ENCODE measurements at regions not wholly inside any gene's neighbourhood (a gene's known extent, or its start where the extent isn't known, plus 50 kb on each side); places are given as distances from the start of the nearest gene placed in this dataset.

DNA sequence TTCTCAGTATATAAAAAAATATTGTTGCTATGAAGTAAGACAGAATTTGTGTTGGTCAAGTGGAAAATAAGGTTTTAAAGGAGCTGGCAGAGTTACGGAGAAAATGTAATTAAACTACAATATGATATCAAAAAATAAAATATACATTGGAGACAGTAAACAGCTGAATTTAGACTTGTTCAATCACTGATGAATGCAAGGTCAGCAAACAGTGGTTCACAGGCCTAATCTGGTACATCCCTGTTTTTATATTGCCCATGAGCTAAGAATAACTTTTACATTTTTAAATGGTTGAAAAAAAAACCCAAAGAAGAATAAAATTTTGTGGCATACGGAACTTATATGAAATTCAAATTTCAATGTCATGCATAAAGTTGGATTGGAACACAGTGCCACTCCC lies 131.0 kb upstream of the TRIB2 start:
- DNase-seq (ENCODE audit: low read depth, low spot score): no peak
- H3K4me3 ChIP-seq (ENCODE audit: low read length): no peak overlapping the region

DNA sequence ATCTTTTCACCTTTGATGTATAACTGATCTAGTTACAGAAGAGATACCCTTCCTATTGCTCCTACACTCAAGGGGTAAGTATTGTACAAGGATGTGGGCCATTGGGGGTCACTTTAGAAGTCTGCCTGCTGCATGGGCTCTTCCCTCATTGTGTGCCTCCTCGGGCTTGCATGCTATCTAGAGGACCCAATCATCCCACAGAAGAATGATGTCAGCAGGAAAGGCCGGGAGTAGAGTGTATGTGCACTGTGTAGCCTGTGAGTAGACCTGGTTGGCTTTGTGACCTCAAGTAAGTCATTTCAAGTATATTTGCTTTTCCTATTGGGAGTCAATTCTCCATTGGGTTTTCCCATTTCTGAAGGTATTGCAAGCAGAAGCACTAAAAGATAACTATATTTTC lies 129.5 kb upstream of the TRIB2 start:
- no peak overlapping the region for H3K4me3 ChIP-seq (ENCODE audit: low read length)
- no peak for DNase-seq (ENCODE audit: low read depth, low spot score)

DNA sequence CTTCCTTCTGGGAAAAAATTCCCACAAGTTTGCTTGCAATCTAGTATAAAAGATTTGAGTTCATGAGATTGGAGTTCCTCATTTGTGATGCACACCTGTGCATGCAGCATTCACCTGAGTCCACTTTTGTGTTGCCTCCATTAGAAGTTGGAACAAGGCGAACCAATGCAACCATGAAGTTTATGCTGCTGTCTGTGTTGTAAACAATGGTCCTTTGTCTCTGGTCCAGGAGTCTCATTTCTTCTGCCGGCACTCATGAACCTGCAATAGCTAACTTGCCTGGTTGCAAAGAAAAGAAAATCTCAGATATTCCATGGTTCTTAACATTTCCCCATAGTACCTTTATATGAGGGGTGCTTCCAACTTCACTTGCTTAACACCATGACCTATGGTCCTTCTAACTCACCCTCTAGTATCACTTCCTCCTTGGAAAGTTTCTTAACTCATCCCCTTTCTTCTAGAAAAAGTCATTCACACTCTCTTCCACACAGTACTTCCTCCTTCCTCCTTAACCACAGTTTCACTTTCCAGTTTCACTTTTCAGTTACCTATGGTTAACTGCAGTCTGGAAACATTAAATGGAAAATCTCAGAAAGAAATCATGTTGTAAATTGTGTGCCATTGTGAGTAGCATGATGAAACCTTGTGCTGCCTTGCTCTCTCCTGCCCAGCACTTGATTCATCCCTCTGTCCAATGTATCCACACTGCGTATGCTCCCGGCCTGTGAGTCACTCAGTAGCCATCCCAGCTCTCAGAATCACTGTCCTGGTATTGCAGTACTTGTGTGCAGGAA lies 128.8 kb upstream of the TRIB2 start:
- DNase-seq (ENCODE audit: low read depth, low spot score): no peak
- no peak overlapping the region for H3K4me3 ChIP-seq (ENCODE audit: low read length)

DNA sequence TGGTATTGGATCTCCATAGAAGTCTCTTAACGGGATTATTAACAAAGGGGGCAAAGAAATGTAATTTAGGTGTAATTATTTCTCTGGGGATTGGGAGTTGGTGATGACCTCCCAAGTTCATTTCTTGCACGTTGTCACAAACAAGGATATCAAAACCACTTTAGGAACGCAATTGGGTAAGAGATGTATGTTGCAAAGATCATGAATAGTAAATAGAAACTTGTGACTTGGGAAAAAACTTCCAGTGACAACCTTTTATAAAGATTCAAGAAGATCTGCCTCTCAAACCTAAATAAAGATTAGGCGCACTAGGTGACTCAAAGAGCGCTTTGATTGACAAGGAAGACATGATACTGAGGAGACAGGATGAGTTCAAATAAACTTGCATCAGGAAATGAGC lies 127.8 kb upstream of the TRIB2 start:
- no peak overlapping the region for H3K4me3 ChIP-seq (ENCODE audit: low read length)
- no peak for DNase-seq (ENCODE audit: low read depth, low spot score)

DNA sequence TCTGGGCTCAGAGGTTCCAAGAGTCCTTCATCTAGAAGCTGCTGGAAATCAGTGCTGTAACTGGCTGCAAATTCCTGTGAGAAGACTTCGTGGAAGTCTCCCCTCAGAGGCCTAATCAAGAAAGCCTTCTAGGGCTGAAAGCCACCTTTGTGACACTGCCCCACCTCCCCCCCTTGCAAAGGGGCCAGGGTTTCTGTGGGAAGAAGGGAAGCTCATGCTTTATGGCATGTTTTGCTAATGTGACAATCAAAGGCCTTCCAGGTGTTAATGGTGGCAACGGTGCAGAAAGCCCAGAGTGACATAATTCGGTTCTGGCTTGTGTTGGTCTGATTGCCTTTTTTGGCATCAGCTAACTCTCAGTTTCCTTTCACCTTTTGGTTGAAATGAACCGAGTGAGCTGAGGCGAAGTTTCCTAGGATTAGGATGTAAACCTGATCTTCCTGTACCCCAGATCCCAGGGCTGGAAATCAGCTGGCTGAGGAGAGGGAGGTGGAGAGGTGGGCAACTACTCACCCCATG lies 126.9 kb upstream of the TRIB2 start:
- no peak for DNase-seq (ENCODE audit: low read depth, low spot score)
- H3K4me3 ChIP-seq (ENCODE audit: low read length): no peak overlapping the region

DNA sequence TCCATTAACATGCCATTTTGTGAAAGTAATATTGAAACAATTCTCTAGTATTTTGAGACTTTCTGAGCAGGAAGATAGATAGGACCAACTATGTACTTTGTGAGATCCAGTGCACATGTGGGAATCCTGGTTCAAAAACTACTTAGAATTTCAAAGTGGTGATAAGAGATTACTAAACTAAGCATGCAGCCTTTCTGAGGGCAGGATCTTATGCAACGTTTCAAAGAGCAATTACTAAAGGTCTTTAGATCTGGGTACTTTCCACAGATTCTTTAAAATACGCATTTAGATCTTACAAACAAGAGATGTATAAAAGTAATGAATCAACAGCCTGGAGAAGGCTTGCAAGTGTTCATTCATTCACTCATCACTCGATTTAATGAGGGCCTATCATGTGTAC lies 124.4 kb upstream of the TRIB2 start:
- no peak for DNase-seq (ENCODE audit: low read depth, low spot score)
- H3K4me3 ChIP-seq (ENCODE audit: low read length): no peak overlapping the region

DNA sequence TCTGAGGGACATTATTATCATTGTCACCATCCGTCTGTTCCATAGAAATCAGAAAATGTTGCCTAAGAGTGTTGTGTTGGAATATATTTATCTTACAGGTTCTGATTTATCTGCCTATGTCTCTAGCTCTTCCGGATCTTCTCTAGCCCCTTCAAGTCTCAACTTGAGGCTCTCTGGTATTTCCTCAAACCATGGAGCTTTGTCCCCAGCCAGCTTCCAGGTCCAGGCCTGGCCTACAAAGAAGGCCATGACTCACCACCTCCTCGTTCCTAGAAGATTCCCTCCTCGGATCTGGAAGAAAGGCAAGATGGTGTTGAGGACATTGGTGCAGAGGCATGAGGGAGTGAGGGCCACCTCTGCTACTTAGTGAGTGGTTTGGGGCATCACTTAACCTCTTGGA lies 122.1 kb upstream of the TRIB2 start:
- DNase-seq (ENCODE audit: low read depth, low spot score): no peak
- no peak overlapping the region for H3K4me3 ChIP-seq (ENCODE audit: low read length)

DNA sequence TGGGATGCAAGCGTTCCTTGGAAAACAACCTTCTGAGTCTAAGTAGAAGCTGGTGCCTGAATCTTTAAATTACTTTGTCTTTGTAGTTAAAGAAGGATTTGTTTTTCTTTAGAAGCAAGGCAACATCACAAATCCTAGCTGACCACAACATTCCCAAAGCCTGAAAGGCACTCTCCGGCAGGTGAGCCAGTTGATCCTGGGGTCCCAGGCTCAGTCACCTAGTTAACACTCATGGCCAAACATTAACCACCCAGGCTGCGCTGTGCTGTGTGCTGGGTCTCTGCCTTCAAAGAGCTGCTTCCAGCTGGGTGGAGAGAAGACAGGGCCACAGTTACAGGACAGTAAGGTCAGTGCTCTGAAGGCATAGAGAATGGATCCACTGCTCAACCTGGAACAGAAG lies 120.0 kb upstream of the TRIB2 start:
- H3K4me3 ChIP-seq (ENCODE audit: low read length): no peak overlapping the region
- no peak for DNase-seq (ENCODE audit: low read depth, low spot score)

DNA sequence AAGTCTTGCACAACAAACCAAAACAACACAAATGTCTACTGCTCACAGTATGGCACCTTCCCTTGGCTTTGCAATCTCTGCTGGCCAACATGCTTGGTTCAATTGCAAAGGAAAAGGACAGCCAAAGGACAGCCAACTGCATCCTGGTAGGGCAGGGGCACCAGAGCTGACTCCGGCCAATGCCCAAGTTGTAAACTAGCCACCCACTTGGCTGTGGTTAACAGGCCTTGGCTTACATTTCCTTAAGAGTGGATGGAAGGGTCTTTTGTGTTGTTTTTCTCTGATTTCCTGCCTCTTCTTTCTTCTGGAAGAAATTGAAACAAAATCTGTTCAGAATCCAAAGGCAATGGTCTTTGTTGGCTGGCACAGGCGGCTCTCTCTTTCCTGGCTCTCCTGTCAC lies 119.1 kb upstream of the TRIB2 start:
- H3K4me3 ChIP-seq (ENCODE audit: low read length): no peak overlapping the region
- no peak for DNase-seq (ENCODE audit: low read depth, low spot score)

DNA sequence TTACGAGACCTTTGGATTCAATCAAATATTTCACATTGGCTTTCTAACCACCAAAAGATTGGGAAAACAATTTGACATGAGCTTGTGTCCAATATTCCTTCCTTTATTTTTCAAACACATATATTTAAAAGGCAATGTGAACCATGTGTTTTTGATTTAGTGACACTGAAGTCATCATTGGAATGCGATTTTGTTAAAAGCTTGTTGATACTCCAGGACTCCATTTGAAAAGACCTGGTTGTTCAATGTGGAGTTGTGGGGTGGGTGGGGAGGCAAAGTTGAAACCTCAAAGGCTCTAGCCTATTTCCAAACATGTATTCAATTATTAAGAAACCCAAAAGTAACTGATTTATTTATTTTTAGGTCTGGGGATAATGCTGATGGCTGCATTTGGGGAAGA lies 114.1 kb upstream of the TRIB2 start:
- no peak for DNase-seq (ENCODE audit: low read depth, low spot score)
- no peak overlapping the region for H3K4me3 ChIP-seq (ENCODE audit: low read length)

DNA sequence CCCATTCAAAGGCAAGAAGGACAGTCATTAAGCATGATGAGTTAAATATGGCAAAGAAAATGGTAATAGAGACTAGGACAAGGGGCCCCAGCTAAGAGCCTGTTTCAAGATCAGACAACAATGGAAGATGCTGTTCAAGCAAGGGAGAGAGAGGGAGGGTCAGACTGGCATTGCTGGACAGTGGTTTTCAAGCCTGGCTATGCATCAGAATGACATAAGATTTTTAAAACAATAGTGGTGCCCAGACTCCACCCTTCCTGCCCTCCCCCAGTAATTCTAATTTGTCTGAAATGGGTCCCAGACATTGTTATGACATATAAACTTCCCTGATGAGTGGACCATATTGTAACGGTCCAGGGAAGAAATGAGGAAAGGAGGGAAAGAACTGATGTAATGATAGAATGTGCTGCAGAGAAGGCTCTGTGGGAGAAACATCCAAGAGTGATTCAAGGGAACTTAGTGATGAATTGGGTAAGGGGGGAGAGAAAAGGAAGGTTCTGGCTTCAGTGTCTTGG lies 112.9 kb upstream of the TRIB2 start:
- DNase-seq (ENCODE audit: low read depth, low spot score): no peak
- no peak overlapping the region for H3K4me3 ChIP-seq (ENCODE audit: low read length)

DNA sequence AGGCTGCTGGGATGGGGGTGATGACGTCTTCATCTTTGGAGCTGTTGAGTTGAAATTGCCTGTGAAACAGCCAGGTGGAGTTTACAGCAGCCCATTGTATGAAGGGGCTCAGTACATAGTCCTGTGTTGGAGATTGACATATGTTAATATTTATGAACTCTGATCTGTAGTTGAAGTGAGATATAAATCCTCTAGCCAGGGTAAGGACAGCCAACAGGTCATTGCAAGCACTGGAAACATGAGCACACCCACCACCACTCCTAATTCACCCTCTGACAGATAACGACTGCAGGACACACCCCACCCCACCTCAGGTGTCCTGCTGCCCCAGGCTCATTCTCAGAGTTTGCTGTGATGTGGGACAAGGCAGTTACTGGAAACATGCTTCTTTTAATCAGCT lies 112.4 kb upstream of the TRIB2 start:
- no peak overlapping the region for H3K4me3 ChIP-seq (ENCODE audit: low read length)
- DNase-seq (ENCODE audit: low read depth, low spot score): no peak

DNA sequence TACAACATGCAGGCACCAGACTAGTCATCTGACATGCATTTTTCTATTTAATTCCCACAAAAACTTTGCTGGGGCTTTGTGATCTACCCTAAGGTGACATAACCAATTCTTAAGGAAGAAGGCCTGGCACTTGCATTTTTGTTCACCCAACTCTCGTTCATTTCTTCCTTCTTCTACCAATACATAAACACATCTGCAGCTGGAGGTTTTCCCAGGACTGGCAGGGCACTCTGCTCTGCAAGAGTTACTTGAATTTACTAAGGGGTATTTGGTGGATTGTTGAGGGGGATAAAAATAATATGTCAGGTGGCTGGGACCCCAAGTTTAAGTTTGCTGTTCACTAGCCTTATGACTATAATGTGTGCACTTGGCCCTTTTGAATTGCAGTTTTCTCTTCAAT lies 111.4 kb upstream of the TRIB2 start:
- no peak overlapping the region for H3K4me3 ChIP-seq (ENCODE audit: low read length)
- no peak for DNase-seq (ENCODE audit: low read depth, low spot score)

DNA sequence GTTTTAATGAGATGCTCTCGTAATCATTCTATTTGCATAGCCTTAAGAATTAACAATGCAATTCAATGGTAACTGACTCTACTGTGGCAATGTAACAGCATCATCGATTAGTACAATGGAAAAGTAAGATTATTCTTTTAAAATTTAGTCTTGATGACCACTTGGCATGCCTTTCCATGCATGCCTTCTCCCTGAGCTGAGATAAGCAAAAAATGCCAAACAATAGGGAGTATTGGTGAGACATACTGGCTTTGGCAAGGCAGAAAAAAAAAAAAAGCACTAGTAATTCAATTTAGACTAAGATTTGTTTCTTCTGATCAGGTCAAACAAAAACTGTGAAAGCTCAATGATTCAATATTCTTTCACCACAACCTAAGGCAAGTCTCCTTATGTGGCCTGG lies 110.8 kb upstream of the TRIB2 start:
- H3K4me3 ChIP-seq (ENCODE audit: low read length): no peak overlapping the region
- DNase-seq (ENCODE audit: low read depth, low spot score): no peak

DNA sequence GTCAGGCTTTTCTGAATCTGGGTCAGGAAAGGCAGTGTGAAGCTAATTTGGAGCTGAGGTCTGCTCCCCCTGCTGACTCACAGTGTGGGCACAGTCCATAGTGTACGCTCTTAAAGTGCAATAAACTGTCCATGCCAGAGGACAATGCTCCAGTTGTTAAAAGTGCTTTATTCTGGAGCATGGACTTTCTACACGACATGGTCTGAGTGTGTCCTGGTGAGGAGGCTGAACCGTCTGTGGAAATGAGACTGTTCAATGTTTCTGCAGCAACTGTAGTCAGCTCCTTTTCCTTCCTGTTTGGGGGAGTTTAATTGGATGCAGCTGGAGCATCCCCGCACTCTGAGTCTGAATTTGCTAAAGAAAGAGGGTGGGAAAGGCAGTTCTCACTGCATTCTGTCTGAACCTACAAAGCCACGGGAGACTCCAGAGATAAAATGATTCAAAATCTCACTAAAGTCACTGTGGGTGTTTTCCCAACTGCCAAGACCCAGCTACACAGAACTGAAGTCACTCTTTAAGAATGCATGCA lies 110.2 kb upstream of the TRIB2 start:
- DNase-seq (ENCODE audit: low read depth, low spot score): no peak
- no peak overlapping the region for H3K4me3 ChIP-seq (ENCODE audit: low read length)

DNA sequence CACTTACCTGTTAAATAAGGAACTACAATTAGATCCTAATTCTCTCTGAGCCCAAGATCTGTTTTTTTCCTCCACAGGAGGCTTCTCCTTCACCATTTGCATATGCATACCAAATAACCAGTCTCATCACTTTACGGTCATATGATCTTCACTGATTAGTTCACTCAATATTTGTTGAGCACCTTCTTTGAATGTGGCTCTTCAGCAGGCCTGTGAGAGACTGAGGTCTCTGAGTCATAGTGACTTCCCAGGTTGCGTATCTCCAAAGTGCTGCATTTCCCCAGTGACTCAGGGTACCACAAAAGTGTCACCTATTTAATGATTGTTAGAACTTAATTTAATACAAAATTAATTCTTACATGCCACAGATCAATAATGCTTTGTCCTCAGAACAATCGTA lies 108.8 kb upstream of the TRIB2 start:
- no peak for DNase-seq (ENCODE audit: low read depth, low spot score)
- H3K4me3 ChIP-seq (ENCODE audit: low read length): no peak overlapping the region

DNA sequence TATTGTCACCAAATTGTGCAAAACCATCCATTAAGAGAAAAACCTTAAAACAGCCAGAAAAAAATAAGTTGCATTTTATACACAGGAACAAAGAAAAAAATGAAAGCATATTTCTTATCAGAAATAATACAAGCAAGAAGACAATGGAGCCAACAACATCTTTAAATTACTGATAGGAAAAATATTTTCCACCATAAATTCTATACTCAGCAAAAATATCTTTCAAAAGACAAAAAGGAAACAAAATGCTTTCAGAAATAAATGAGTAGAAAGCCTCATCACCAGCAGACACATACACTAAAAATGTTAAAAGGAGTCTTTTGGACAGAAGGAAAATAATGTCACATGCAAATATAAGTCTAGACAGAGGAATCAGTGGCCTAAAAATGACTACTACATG lies 106.4 kb upstream of the TRIB2 start:
- DNase-seq (ENCODE audit: low read depth, low spot score): no peak
- no peak overlapping the region for H3K4me3 ChIP-seq (ENCODE audit: low read length)

DNA sequence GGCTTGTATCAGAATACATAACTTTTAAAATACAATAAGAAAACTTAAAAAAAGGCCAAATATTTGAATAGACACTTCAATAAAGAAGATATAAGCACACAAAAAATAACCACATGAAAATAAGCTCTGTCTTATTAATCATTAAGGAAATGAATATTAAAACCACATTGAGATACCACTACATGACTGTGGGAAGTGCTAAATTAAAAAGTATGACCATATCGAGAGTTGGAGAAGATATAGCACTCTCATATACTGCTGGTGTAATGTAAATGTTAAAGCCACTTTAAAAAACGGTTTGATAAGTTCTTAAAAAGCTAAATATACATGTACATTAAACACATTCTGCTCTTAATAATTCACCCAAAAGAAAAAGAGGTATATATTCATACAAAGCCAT lies 104.6 kb upstream of the TRIB2 start:
- DNase-seq (ENCODE audit: low read depth, low spot score): no peak
- no peak overlapping the region for H3K4me3 ChIP-seq (ENCODE audit: low read length)

DNA sequence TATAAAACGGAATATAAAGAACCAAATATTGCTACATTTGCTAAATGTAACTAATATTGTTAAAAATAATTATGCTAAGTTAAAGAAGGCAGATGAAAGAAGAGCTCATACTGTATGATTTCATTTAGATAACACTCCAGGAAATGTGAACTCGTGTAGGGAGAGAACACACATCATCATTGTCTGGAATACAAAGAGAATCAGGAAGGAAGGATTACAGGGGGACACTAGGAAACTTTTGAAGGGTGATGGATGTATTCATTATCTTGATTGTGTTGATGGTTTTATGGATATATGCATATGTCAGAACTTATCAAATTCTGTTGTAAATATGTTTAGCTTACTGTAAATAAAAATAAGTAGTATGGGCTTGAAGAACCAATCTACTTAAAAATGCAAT lies 104.1 kb upstream of the TRIB2 start:
- no peak overlapping the region for H3K4me3 ChIP-seq (ENCODE audit: low read length)
- no peak for DNase-seq (ENCODE audit: low read depth, low spot score)

DNA sequence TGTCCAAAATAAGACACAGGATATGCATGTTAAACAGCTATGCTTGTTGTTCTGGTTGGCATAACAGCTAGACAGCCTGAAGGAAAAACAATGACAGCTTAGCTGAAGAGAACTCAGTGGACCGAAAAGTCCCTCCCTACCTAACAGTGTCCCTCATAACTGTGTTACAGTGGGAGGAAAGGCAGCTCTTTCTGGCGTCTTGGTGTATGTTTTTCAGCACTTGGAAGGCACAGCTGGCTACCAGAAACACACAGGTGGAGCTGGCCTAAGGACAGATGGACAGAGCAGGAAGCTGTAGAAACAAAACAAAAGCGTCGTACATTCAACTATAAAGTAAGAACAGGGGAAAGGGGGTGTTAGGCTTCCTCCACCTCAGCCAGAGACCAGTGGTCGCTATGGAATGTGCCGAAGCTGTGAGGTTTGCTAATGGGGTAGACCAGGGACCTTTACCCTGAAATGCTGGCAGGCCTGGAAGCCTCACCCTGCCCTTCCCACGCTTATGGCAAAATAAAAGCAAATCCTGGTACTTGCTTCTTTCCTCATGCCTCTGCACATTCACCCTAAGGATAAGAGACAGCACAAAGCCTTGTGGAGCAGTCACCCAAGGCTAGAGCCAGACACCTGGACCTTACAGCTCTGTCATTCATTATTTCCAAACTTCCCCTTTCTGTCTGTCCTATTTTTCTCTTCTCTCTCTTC lies 103.5 kb upstream of the TRIB2 start:
- no peak for DNase-seq (ENCODE audit: low read depth, low spot score)
- no peak overlapping the region for H3K4me3 ChIP-seq (ENCODE audit: low read length)
